ENCODE measurements at regions not wholly inside any gene's neighbourhood (a gene's known extent, or its start where the extent isn't known, plus 50 kb on each side); places are given as distances from the start of the nearest gene placed in this dataset.
A peak's percentile ranks its signal among the peaks of the same experiment; 100 is the strongest.

- no peak for DNase-seq
Observed at GRCh38 chr7:36011588-36011965, 141.5 kb upstream of the EEPD1 start.

- no peak for DNase-seq
Observed at GRCh38 chr7:36013246-36014014, 139.6 kb upstream of the EEPD1 start.

GRCh38 chr7:36014961-36015360 is 138.1 kb upstream of the EEPD1 start:
- DNase-seq: no peak

DNA sequence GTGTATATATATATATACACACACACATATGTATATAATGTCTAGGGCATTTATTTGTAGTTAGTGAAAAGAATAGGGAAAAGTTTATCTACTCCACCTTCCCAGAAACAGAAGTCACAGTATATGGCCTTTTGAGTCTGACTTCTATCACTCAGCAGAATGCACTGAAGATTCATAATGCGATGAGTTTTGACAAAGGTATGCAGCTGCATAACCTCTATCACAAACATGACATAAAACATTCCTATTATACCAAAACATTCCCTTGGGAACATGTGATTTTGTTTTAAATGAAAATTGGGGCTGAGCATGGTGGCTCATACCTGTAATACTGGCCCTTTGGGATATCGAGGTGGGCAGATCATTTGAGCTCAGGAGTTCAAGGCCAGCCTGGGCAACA is 137.3 kb upstream of the EEPD1 start:
- DNase-seq: no peak

DNA sequence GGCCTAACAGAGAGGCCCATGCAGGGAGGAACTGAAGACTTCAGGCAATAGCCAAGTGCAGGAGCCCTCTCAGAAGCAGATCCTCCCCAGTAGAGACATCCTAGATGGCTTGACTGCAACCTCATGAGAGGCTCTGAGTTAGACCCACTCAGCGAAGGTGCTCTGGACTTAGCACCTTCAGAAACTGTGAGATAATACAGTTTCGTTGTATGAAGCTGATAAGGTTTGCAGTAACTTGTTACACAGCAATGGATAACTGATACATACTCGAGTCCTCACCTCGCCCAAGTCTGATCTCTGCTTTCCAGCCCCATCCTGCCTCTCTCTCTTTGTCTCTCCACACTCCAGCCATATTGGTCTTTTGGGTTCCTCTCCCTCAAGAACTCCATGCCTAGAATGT is 136.4 kb upstream of the EEPD1 start:
- DNase-seq: no peak

DNA sequence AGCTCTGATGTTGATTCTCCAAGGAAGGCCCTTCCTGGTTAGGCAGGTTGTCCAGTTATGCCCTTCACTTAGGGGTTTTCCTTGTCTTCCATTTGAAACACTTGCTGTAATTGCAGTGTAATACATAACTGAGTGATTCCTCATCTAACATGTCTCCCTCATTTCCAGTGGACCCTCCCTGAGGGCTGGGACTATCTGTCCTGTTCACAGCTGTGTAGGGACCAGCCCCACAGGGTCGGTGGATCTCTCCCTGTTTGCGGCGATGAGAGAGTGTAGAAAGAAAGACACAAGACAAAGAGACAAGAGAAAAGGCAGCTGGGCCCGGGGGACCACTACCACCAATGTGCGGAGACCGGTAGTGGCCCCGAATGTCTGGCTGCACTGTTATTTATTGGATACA is 135.9 kb upstream of the EEPD1 start:
- DNase-seq: no peak

GRCh38 chr7:36018816-36019484 is 134.1 kb upstream of the EEPD1 start:
- no peak for DNase-seq

DNA sequence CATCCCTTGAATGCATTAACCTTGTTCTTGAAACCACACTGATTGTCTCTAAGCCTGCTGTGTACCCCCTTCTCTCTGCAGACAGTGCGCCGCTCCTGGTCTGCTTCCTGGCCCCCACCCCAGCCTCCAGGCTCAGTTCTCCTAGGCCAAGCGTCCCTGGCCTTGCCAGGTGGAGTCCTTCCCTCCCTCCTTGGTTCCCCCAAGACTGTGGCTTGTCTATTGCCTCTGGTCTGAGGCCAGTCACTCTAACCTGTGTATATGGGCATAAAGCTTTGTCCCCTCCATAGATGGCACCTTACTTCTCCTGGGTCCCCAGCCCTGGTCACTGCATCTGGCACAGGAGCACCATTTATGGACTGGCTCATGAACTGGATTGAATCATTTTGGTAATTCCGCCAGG is 133.5 kb upstream of the EEPD1 start:
- DNase-seq: no peak

GRCh38 chr7:36019980-36020379 is 133.1 kb upstream of the EEPD1 start:
- DNase-seq: no peak

- no peak for DNase-seq
Observed at GRCh38 chr7:36021367-36021766, 131.7 kb upstream of the EEPD1 start.

GRCh38 chr7:36021917-36022550 is 131.0 kb upstream of the EEPD1 start:
- no peak for DNase-seq

GRCh38 chr7:36023033-36023560 is 130.0 kb upstream of the EEPD1 start:
- peak; percentile 14 for DNase-seq

DNA sequence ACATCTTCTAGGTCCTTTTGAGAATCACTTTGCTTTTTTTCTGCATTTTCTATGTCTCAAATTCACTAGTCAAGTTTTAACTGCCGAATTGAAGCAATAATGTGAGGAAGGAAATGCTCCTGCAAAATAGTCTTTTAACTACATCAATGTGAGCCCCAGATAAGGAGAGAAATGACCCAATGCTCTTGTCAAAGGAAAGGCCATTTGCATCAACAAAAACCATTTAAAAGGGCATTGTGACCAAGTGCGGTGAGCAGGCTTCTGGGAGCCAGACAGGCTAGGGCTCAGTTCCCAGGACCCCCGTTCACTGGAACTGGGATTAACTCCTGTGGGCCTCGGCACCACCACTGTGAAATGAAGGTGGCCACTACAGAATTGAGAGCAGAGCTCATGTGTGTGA is 127.9 kb upstream of the EEPD1 start:
- peak; percentile 74 for DNase-seq

DNA sequence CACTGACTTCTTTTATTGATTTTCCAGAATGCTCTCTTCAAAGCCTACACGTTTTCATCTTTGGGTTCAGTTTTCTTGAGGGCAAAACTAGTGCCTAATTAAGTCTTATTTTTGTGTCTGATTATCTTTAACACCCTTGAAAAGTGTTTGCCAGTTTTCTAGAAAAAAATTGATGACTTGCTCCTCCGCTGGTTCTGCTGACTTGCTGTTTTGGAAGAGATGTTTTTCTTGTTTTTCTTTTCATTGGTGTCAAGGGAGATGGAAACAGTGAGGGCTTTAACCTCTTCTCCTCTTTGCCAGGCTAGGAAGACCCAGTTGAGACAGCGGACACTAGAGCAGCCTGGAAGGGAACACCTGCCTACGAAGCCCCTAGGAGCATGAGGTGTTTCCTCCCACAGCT is 123.7 kb upstream of the EEPD1 start:
- DNase-seq: no peak

DNA sequence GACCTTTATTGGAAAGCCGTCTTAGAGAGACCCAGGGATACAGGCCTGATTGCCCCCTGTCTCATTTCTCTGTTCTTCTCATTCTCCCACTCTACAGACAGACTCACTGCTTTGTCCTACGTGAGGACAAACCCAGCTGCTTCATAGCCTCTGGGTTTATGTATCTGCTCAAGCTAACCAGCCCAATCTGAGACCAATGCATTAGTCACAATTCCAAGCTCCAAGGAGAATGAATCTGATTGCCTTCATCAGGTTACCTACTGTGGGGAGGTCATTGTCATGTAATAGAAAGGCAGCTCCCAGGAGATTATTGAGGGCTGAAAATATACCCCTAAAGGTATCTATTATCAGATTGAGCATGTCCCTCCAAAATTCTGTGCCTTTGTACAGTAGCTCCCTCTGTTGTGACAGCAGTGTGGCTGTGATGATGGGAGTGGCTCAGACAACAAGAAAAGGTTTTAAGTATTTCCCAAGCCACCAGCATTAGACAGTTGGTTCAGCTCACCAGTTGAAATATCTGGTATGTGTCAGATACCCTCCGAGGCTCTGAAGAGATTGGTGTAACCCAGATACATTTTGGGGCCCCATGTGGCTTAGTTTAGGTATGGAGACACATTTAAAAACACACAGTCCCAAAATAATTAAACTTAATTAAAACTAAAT is 123.1 kb upstream of the EEPD1 start:
- DNase-seq: no peak

DNA sequence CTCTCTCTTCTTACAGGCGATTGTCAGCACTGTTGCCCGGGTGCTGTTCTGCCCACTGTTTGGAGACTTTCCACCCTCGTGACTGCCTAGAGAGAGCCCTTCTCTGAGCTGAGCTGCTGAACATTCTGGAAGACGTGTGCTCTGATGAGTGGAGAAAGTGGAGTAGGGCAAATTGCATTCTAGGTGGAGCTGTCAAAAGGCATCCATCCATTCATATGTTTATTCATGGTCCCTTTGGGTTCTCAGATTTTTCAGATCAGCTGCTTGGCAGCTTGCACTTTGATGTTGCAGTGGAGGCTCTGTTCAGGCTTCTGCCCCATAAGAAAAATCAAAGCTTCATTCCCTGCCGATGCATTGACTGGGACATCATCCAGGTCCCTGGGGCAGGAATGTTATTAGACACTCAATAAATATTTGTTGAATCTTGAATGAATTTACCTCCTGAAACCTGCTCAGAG is 120.7 kb upstream of the EEPD1 start:
- DNase-seq: no peak

DNA sequence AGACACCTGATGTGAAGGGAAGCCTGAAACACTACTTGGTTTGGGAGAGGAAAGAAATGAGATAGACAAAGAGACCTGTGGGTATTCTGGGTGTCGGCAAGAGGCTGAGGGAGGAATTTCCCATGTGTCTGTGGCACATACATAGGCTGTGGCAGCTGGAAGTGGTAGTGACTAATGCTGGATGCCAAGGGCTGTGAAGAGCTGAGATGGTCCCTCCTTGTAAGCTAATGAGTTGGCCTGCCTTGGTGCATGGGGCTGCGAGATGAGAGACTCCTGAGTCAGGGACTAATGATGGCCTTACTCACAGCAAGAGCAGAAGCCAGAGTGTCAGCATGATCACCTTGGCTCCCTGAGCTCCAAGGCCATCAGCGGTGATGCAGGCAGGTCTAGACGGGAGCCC is 119.0 kb upstream of the EEPD1 start:
- DNase-seq: no peak

GRCh38 chr7:36035186-36035585 is 117.9 kb upstream of the EEPD1 start:
- no peak for DNase-seq

DNA sequence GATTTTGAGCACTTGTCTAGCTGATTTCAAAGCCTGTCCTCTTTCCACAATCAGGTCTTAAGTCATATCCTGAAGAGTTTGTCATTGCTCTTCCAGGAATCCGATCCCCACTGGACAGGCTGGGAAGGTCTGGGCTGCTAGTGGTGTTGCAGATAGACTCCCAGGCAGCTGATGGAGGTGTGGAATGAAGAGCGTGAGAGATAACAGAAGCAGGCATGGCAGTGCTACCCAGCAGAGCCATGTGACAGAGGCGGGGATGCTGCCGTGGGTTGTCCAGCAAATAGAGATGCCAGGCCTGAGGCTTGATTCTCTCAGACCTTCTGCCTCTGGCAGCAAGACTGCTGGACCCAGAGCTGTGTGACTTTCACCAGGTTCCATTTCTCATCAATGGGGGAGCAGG is 116.5 kb upstream of the EEPD1 start:
- no peak for DNase-seq

- DNase-seq: peak; percentile 90
Observed at GRCh38 chr7:36037121-36037662, 115.9 kb upstream of the EEPD1 start.

GRCh38 chr7:36038063-36038721 is 114.9 kb upstream of the EEPD1 start:
- DNase-seq: no peak

DNA sequence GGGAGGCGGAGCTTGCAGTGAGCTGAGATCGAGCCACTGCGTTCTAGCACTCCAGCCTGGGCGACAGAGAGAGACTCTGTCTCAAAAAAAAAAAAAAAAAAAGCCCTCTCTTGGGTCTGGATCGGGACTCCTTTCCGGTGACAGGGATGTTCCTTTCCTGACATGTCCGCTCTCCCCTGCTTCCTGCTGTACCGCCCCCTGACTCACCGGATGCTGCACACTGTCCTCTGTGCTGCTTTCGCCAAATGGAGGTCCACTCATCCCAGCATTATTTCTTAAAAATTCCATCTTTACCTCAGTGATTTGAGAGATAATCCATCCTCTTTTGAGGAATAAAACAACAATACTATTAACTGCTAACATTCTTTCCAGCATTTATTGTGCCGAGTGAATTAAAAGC is 113.8 kb upstream of the EEPD1 start:
- no peak for DNase-seq

DNA sequence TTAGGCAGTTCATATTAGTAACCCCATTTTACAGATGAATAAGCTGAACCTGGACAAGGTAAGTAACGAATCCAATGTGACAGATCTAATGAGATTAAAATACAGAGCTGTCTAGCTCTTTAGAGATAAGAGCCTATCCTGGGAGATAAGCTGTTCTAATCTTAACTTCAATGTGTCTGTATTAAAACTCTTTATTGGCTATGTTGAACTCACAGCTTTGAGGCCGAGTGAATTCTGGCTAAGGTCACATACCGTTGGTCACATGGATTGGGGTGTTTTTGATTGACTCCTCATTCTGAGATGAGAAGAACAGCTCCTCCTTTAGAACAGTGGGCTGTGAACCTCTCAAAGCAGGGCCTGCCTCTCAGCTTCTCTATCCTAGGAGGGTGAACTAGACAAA is 113.4 kb upstream of the EEPD1 start:
- no peak for DNase-seq

Measured in GF-D8 (cell line).